CD4-positive, alpha-beta T cell (primary cell): ENCODE measurements at regions not wholly inside any gene's neighbourhood (a gene's known extent, or its start where the extent isn't known, plus 50 kb on each side); places are given as distances from the start of the nearest gene placed in this dataset.

Experiments used
- ATAC-seq: fragments of 200-7000 bp; cut with Tn5 transposase; one replicate; pipeline ENCODE4 v1.10.0; 2022; ENCODE audit warnings: mild to moderate bottlenecking; ENCODE audit not compliant: poor library complexity
- CTCF ChIA-PET: fragments of 350-600 bp; sonication (Branson Sonifier 250); formaldehyde crosslinking; loops from one replicate; lab custom pipeline; 2021; ENCODE audit warnings: antibody characterized with exemption, inconsistent platforms; lab: Charles Lee
- POLR2A ChIA-PET: fragments of 350-600 bp; sonication (Branson Sonifier 250); formaldehyde crosslinking; loops from one replicate; lab custom pipeline; 2021; ENCODE audit warnings: antibody characterized with exemption, inconsistent platforms; lab: Charles Lee
- DNase-seq, 14 experiments: peaks; one replicate each; pipeline ENCODE4 v3.0.0-alpha.2; 2013 to 2020; ENCODE audit warnings: mixed read lengths in 2 of 14
- H3K27ac ChIP-seq, 2 donors: one replicate each; pipeline versions ENCODE4 v1.5.1 to v1.7.0; 2013; ENCODE audit warnings: low read length in 2 of 2, low read depth in 1 of 2, mild to moderate bottlenecking in 1 of 2
- H3K27me3 ChIP-seq, 2 experiments: 1 replicate in 1 of 2; 2 replicates in 1 of 2; pipeline versions ENCODE4 v1.6.1 to v1.7.0; 2013; ENCODE audit warnings: low read length in 2 of 2, control low read depth in 1 of 2, mild to moderate bottlenecking in 1 of 2, moderate library complexity in 1 of 2; ENCODE audit not compliant: insufficient read depth in 2 of 2, control insufficient read depth in 1 of 2
- H3K36me3 ChIP-seq: one replicate; pipeline ENCODE4 v1.6.1; 2013; ENCODE audit warnings: low read length, control low read depth; ENCODE audit not compliant: insufficient read depth
- H3K4me1 ChIP-seq: one replicate; pipeline ENCODE4 v1.6.1; 2013; ENCODE audit warnings: low read length, control low read depth; ENCODE audit not compliant: insufficient read depth
- H3K4me3 ChIP-seq: one replicate; pipeline ENCODE4 v1.5.1; 2013; ENCODE audit warnings: mild to moderate bottlenecking, low read length, moderate library complexity
- H3K9me3 ChIP-seq, 2 experiments: 1 replicate in 1 of 2; 2 replicates in 1 of 2; pipeline versions ENCODE4 v1.6.1 to v1.7.0; 2013; ENCODE audit warnings: low read length in 2 of 2, mild to moderate bottlenecking in 2 of 2, control low read depth in 1 of 2, moderate library complexity in 1 of 2; ENCODE audit not compliant: control insufficient read depth in 1 of 2, insufficient read depth in 1 of 2
- H3K27ac Mint-ChIP-seq: one replicate; pipeline ENCODE4 v1.8.0; 2020; ENCODE audit warnings: mixed read lengths
- H3K27me3 Mint-ChIP-seq: one replicate; pipeline ENCODE4 v1.8.0; 2021; ENCODE audit warnings: mixed read lengths
- H3K36me3 Mint-ChIP-seq: one replicate; pipeline ENCODE4 v1.8.0; 2021; ENCODE audit warnings: low read depth, mixed read lengths
- H3K4me1 Mint-ChIP-seq: one replicate; pipeline ENCODE4 v1.8.0; 2021; ENCODE audit warnings: low read depth, mixed read lengths
- H3K4me3 Mint-ChIP-seq: one replicate; pipeline ENCODE4 v1.8.0; 2020; ENCODE audit warnings: mild to moderate bottlenecking, mixed read lengths
- H3K9me3 Mint-ChIP-seq: one replicate; pipeline ENCODE4 v1.8.0; 2020; ENCODE audit warnings: mixed read lengths
- intact Hi-C, 2 experiments: fragments of 100-400 bp; cut with DNase I in 1 of 2; cut with micrococcal nuclease in 1 of 2; formaldehyde crosslinking; loops; one replicate each; pipeline versions ENCODE4 v1.15.1 to v1.9.0; 2023 to 2025; cut with DNase I, micrococcal nuclease
- TF ChIP-seq, protein P1 (sequence below): fragments of 200-600 bp; IDR thresholded peaks from one replicate; pipeline ENCODE4 v1.8.0; 2022; ENCODE audit warnings: antibody characterized with exemption, mild to moderate bottlenecking

DNA sequence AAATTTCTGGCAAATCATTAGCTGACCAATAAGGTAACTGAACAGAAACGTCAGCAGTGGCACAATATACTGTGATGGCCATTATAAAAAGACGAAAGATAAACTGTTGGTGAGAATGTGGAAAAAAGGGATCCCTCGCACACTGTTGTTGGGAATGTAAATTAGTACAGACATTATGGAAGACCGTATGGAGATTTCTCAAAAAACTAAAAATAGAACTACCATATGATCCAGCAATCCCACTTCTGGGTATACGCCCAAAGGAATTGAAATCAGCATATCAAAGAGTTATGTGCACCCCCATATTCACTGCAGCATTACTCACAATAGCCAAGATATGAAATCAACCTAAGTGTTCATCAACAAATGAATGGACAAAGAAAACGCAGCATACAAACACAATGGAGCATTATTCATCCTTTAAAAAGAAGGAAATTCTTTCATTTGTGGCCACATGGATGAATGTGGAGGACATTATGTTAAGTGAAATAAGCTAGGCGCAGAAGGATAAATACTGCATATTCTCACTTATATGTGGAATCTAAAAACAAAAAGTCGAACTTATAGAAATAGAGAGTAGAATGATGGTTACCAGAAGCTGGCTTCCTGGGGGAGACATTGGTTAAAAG is 257.7 kb downstream of the RHOU start:
- H3K4me1 ChIP-seq: peaks cover 7% of the 10 kb centered on the region
- H3K9me3 ChIP-seq: no peaks in the 10 kb centered on the region
- Mint-ChIP-seq H3K36me3 (no peaks in the 10 kb centered on the region), H3K27ac (no peak overlapping the region), H3K4me3 (no peak overlapping the region), H3K4me1 (peaks cover 6% of the 10 kb centered on the region), H3K27me3 (no peaks in the 10 kb centered on the region), H3K9me3 (no peaks in the 10 kb centered on the region)
- no peak overlapping the region for H3K27ac ChIP-seq
- intact Hi-C loops: no loop called here
- no peak for ATAC-seq
- POLR2A ChIA-PET: interaction anchor here (0.6 kb wide), 1 partner anchor 173 kb away, joined by 3 read pairs; no protein-coding TSS in a partner anchor
- DNase-seq: no peak
- no peaks in the 10 kb centered on the region for H3K36me3 ChIP-seq
- H3K4me3 ChIP-seq: no peak overlapping the region
- CTCF ChIA-PET: no interaction called here
- H3K27me3 ChIP-seq: no peaks in the 10 kb centered on the region
- TF ChIP-seq, protein P1, sequence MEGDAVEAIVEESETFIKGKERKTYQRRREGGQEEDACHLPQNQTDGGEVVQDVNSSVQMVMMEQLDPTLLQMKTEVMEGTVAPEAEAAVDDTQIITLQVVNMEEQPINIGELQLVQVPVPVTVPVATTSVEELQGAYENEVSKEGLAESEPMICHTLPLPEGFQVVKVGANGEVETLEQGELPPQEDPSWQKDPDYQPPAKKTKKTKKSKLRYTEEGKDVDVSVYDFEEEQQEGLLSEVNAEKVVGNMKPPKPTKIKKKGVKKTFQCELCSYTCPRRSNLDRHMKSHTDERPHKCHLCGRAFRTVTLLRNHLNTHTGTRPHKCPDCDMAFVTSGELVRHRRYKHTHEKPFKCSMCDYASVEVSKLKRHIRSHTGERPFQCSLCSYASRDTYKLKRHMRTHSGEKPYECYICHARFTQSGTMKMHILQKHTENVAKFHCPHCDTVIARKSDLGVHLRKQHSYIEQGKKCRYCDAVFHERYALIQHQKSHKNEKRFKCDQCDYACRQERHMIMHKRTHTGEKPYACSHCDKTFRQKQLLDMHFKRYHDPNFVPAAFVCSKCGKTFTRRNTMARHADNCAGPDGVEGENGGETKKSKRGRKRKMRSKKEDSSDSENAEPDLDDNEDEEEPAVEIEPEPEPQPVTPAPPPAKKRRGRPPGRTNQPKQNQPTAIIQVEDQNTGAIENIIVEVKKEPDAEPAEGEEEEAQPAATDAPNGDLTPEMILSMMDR: no peak

DNA sequence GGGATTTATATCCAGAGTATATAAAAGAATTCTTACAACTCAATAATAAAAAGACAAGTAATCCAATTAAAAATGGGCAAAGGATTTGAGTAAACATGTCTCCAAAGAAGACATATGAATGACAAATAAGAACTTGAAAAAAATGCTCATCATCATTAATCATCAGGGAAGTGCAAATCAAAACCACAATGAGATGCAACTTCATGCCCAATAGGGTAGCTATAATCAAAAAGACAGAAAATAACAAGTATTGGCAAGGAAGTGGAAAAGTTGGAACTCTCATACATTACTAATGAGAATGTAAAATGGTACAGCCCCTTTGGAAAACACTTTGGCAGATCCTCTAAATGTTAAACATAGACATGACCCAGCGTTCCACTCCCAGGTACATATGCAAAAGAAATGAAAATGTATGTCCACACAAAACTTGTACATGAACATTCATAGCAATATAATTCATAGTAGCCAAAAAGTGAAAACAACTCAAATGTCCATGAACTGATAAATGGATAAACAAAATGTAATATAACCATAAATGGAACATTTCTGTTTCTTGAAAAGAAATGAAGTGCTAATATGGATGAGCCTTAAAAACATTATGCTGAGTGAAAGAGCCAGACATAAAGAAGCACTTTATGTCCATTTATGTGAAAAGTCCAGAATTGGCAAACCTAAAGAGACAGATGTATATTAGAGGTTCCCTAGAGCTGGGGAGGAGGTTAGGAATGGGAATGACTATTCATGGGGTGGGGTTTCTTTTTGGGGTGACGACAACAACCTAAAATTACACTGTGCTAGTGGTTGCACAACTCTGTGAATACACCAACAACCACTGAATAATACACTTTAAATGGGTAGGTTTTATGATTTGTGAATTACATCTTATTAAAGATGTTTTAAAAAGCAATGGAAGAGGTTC is 259.7 kb downstream of the RHOU start:
- no peaks in the 10 kb centered on the region for H3K27me3 Mint-ChIP-seq
- no peaks in the 10 kb centered on the region for H3K9me3 ChIP-seq
- ATAC-seq: no peak
- peaks cover 7% of the 10 kb centered on the region for H3K4me1 ChIP-seq
- no peaks in the 10 kb centered on the region for H3K36me3 ChIP-seq
- no peaks in the 10 kb centered on the region for H3K9me3 Mint-ChIP-seq
- H3K27ac ChIP-seq: no peak overlapping the region
- TF ChIP-seq, protein P1: no peak
- H3K36me3 Mint-ChIP-seq: no peaks in the 10 kb centered on the region
- H3K4me1 Mint-ChIP-seq: peaks cover 6% of the 10 kb centered on the region
- DNase-seq: peak in 2 of 14 experiments; percentile 29 to 42
- no peak overlapping the region for H3K27ac Mint-ChIP-seq
- ChIA-PET CTCF (no interaction called here), POLR2A (no interaction called here)
- intact Hi-C loops: no loop called here
- no peak overlapping the region for H3K4me3 ChIP-seq
- no peak overlapping the region for H3K4me3 Mint-ChIP-seq
- no peaks in the 10 kb centered on the region for H3K27me3 ChIP-seq

DNA sequence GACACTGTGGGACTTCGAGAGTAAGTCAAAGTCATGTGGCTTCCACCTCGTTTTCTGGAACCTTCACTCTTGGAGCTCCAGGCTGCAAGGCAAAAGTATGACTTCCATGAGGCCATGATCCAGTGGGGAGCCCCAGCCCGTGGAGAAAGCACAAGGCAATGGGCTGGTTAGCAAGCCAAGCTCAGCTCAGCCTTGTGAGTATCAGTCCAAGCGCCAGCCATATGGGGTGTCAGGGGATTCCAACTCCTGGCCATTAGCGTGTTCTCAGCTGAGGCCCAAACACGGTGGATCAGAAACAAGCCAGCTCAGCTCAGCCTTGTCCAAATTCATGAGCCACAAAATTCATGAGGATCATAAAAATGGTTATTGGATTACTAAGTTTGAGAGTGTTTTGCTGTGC is 261.0 kb downstream of the RHOU start:
- Histone ChIP-seq H3K27ac (no peak overlapping the region), H3K4me1 (peaks cover 3% of the 10 kb centered on the region), H3K4me3 (no peak overlapping the region), H3K36me3 (no peaks in the 10 kb centered on the region), H3K9me3 (no peaks in the 10 kb centered on the region), H3K27me3 (no peaks in the 10 kb centered on the region)
- ChIA-PET CTCF (no interaction called here), POLR2A (no interaction called here)
- peaks cover 10% of the 10 kb centered on the region for H3K4me1 Mint-ChIP-seq
- intact Hi-C loops: no loop called here
- no peak overlapping the region for H3K27ac Mint-ChIP-seq
- ATAC-seq (no peak), DNase-seq (no peak)
- H3K27me3 Mint-ChIP-seq: no peaks in the 10 kb centered on the region
- TF ChIP-seq, protein P1: no peak
- no peak overlapping the region for H3K4me3 Mint-ChIP-seq
- H3K36me3 Mint-ChIP-seq: no peaks in the 10 kb centered on the region
- no peaks in the 10 kb centered on the region for H3K9me3 Mint-ChIP-seq
